ENCODE measurements at regions not wholly inside any gene's neighbourhood (a gene's known extent, or its start where the extent isn't known, plus 50 kb on each side); places are given as distances from the start of the nearest gene placed in this dataset.

GRCh38 chr12:60419986-60420385, 824.2 kb downstream of the SLC16A7 start:
- TF ChIP-seq CTCF (IDR thresholded peaks at IDR 0.05; ENCODE audit: insufficient read depth, low read length) = no peak
- TF ChIP-seq POLR2AphosphoS5 (IDR thresholded peaks at IDR 0.05; ENCODE audit: low read depth) = no peak
